H1 (cell line): ENCODE measurements at regions not wholly inside any gene's neighbourhood (a gene's known extent, or its start where the extent isn't known, plus 50 kb on each side); places are given as distances from the start of the nearest gene placed in this dataset.

ENCODE experiments used
- CBX5 ChIP-seq: fragments of 300-800, 300-1000 bp; sonication (generic); IDR thresholded peaks from 2 replicates; pipeline ENCODE4 v1.7.1; 2016; ENCODE audit warnings: antibody characterized with exemption, low read length, low read depth
- EZH2 ChIP-seq: fragments of 200-600 bp; sonication (generic); IDR thresholded peaks from 2 replicates; pipeline ENCODE4 v1.7.1; 2012; ENCODE audit warnings: low read depth, mild to moderate bottlenecking, moderate library complexity, low read length, inconsistent platforms; ENCODE audit not compliant: severe bottlenecking
- HDAC2 ChIP-seq, 2 experiments: fragments of 300-600 bp in 1 of 2; sonication (generic) in 1 of 2; IDR thresholded peaks; 2 replicates each; pipeline ENCODE4 v1.6.1; 2011 to 2012; ENCODE audit warnings: low read depth in 2 of 2, low read length in 2 of 2, mild to moderate bottlenecking in 2 of 2, moderate library complexity in 2 of 2, borderline replicate concordance in 1 of 2, inconsistent platforms in 1 of 2

- TF ChIP-seq HDAC2 (IDR thresholded peaks at IDR 0.05; ENCODE audit: borderline replicate concordance in 1 of 2, low read depth in 2 of 2, low read length in 2 of 2) (no peak), EZH2 (no peak), CBX5 (no peak)
- TF ChIP-seq, all 59 proteins: peak for 0
Observed at GRCh38 chr6:8260610-8261009, 158.3 kb upstream of the EEF1E1 start (continued).
